ENCODE measurements at regions not wholly inside any gene's neighbourhood (a gene's known extent, or its start where the extent isn't known, plus 50 kb on each side); places are given as distances from the start of the nearest gene placed in this dataset.
"Not testable (repeated sequence)": the region's sequence is repeated elsewhere in the genome, so short reads cannot be mapped to it uniquely, and the experiment has no call there.

GRCh38 chr14:99995700-99996356, 69.4 kb upstream of the EVL start:
- TF ChIP-seq CTCF (IDR thresholded peaks at IDR 0.05; ENCODE audit: insufficient read depth, low read length): peak; percentile 93
- no peak overlapping the region for H3K4me3 ChIP-seq (ENCODE audit: low read depth, low read length)
- peak; percentile 59 for DNase-seq (ENCODE audit: low read depth)

DNA sequence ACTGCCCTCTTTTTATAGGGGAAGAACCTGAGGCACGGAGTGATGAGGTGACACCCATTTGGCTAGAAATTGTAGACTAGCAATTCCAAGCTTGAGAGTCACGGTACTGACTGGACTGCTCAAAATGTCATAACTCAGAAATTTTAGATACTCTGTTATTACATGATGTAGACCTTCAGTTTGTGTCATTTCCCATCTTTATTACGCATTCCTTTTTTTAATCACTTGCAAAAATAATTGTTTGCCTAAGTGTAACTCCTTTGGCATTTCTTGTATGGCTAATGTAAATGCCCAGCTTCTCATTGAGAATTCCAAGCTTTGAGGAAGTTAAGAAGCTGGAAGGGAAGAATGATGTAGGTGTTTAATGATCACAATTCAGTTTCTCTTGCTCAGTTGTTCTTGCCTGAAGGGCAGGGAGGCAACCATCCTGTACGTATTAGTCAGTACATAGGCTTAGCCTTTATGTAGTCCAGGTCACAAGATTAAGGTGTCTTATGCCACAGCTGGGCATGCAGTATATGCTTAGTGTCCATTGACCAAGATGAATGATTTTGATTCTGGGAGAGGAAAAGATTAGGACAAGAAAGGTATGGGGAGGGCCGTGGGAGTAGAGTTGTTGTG, 68.2 kb upstream of the EVL start:
- no peak for TF ChIP-seq CTCF (IDR thresholded peaks at IDR 0.05; ENCODE audit: insufficient read depth, low read length)
- DNase-seq (ENCODE audit: low read depth): no peak
- H3K4me3 ChIP-seq (ENCODE audit: low read depth, low read length): no peak overlapping the region

- not testable (repeated sequence) for H3K4me3 ChIP-seq (ENCODE audit: low read depth, low read length); DNase-seq (ENCODE audit: low read depth)
Measured at GRCh38 chr14:100000398-100000797, 64.8 kb upstream of the EVL start.

DNA sequence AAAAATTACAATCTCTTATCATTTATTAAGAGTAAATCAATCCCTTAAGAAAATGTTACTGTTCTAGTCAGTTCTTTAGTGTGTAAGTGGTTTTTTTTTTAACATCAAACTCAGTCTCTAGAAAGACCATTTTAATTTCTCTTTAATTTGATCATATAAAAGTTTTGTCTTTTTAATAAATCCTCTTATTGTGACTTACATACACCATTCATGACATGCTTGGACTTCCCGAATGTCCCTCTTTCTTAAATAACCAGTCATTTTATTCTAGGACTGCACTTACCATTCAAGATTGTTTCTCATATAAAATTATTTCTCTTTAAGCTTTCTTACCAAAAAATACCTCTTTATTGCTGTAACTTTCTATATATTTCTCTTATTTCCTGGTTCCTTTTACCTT, 60.8 kb upstream of the EVL start:
- TF ChIP-seq CTCF (IDR thresholded peaks at IDR 0.05; ENCODE audit: insufficient read depth, low read length): no peak
- DNase-seq (ENCODE audit: low read depth): no peak
- no peak overlapping the region for H3K4me3 ChIP-seq (ENCODE audit: low read depth, low read length)

- DNase-seq (ENCODE audit: low read depth): no peak
- no peak overlapping the region for H3K4me3 ChIP-seq (ENCODE audit: low read depth, low read length)
- no peak for TF ChIP-seq CTCF (IDR thresholded peaks at IDR 0.05; ENCODE audit: insufficient read depth, low read length)
Measured at GRCh38 chr14:100007254-100007653, 58.0 kb upstream of the EVL start.

- H3K4me3 ChIP-seq (ENCODE audit: low read depth, low read length); DNase-seq (ENCODE audit: low read depth): not testable (repeated sequence)
Measured at GRCh38 chr14:100009802-100010201, 55.4 kb upstream of the EVL start.

GRCh38 chr14:100010679-100011078, 54.5 kb upstream of the EVL start:
- H3K4me3 ChIP-seq (ENCODE audit: low read depth, low read length): no peak overlapping the region
- TF ChIP-seq CTCF (IDR thresholded peaks at IDR 0.05; ENCODE audit: insufficient read depth, low read length): no peak
- no peak for DNase-seq (ENCODE audit: low read depth)

Data from fibroblast of the aortic adventitia (primary cell).